OCI-LY1 (cell line): ENCODE measurements at regions not wholly inside any gene's neighbourhood (a gene's known extent, or its start where the extent isn't known, plus 50 kb on each side); places are given as distances from the start of the nearest gene placed in this dataset.

Experiments
- CTCF ChIP-seq: fragments of 200-600 bp; sonication (generic), shearing (Covaris generic); IDR thresholded peaks from 2 replicates; pipeline ENCODE4 v1.5.1; 2017; ENCODE audit warnings: mild to moderate bottlenecking, antibody characterized with exemption, low read length, moderate library complexity, mixed read lengths
- EZH2 ChIP-seq: fragments of 200-600 bp; sonication (generic), shearing (Covaris generic); IDR thresholded peaks from 2 replicates; pipeline ENCODE4 v1.8.0; 2017; ENCODE audit warnings: borderline replicate concordance, mixed run types, mild to moderate bottlenecking, antibody characterized with exemption, low read length, moderate library complexity, mixed read lengths

DNA sequence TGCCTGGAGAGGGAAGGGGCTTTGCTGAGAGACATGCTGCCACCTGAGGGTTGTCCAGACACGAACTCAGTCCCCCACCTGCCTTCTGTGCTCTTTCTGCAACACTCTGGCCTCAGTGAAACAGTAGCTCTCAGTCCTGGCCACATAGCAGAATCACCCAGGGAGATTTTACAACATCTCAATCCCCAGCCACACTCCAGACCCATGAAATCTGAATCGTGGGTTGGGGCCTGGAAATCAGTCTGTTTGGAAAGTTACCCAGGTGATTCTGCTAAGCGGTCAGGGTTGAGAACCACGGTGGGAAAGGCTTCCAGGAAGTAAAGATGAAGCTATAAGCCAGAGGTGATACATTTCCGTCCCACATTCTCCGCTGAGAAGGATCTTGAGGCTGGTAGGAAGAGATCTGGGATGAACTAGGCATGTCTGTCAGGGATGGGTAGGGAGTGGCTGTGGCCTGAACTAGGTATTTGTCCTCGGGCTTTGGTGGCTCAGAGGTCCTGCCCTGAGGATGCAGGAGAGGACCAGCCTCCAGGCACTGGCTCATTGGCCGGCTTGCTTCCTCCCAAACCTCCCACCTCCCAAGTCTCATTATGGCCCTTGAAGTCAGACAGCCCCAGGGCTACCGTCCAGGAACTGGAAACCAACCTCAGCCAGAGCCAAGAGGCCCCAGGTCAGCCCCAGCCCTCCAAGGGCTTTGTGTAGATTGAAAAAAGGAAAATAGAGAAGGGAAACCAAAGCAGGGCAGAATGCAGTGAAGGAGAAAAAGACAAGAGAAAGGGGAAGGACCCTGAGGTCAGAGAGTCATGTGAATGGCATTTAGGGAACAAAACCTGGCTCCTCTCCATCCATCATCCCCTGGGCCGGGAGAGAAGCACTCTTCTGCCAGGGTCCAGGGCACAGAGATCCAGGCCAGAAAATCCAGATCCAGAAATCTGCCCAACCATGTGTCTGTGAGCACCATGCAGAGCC, 119.6 kb downstream of the ZFP36L2 start:
- no peak for TF ChIP-seq CTCF
- no peak for TF ChIP-seq EZH2
